Upper lobe of left lung (tissue), 4 donors: ENCODE measurements at regions not wholly inside any gene's neighbourhood (a gene's known extent, or its start where the extent isn't known, plus 50 kb on each side); places are given as distances from the start of the nearest gene placed in this dataset.

Experiments
- POLR2A ChIP-seq, 4 donors: fragments of 450-650 bp; IDR thresholded peaks; one replicate each; pipeline ENCODE4 v1.5.1; 2016 to 2017; ENCODE audit warnings: antibody characterized with exemption in 4 of 4, mild to moderate bottlenecking in 2 of 4
- POLR2AphosphoS5 ChIP-seq, 2 donors: sonication (generic); formaldehyde crosslinking; IDR thresholded peaks; one replicate each; pipeline ENCODE4 v1.5.1; 2017; ENCODE audit warnings: antibody characterized with exemption in 2 of 2

- TF ChIP-seq POLR2AphosphoS5 (IDR thresholded peaks at IDR 0.05) (no peak), POLR2A (IDR thresholded peaks at IDR 0.05) (no peak)
Measured at GRCh38 chr6:102742028-102742427, 1348.5 kb downstream of the GRIK2 start.
